IPS-18a (cell line): ENCODE measurements at regions not wholly inside any gene's neighbourhood (a gene's known extent, or its start where the extent isn't known, plus 50 kb on each side); places are given as distances from the start of the nearest gene placed in this dataset.

Experiments
- H3K27ac ChIP-seq: one replicate; pipeline ENCODE4 v1.5.1; 2013; ENCODE audit warnings: low read length
- H3K27me3 ChIP-seq: one replicate; pipeline ENCODE4 v1.6.1; 2013; ENCODE audit warnings: mild to moderate bottlenecking, low read length; ENCODE audit not compliant: control insufficient read depth, insufficient read depth
- H3K36me3 ChIP-seq: one replicate; pipeline ENCODE4 v1.6.1; 2013; ENCODE audit warnings: low read depth, low read length; ENCODE audit not compliant: control insufficient read depth
- H3K4me1 ChIP-seq: one replicate; pipeline ENCODE4 v1.6.1; 2013; ENCODE audit warnings: low read depth, low read length; ENCODE audit not compliant: control insufficient read depth
- H3K4me3 ChIP-seq: one replicate; pipeline ENCODE4 v1.5.1; 2013; ENCODE audit warnings: low read length
- H3K9ac ChIP-seq: one replicate; pipeline ENCODE4 v1.6.1; 2013; ENCODE audit warnings: mild to moderate bottlenecking, low read length, moderate library complexity
- H3K9me3 ChIP-seq: one replicate; pipeline ENCODE4 v1.6.1; 2013; ENCODE audit warnings: low read depth, low read length; ENCODE audit not compliant: control insufficient read depth

- Histone ChIP-seq H3K9ac (no peak overlapping the region), H3K9me3 (no peaks in the 10 kb centered on the region), H3K27me3 (no peaks in the 10 kb centered on the region), H3K27ac (no peak overlapping the region), H3K36me3 (no peaks in the 10 kb centered on the region), H3K4me1 (no peaks in the 10 kb centered on the region), H3K4me3 (no peak overlapping the region)
Observed at GRCh38 chr2:126342457-126342856, 313.5 kb upstream of the GYPC start.

- Histone ChIP-seq H3K27ac (no peak overlapping the region), H3K4me3 (no peak overlapping the region)
Observed at GRCh38 chr2:126343136-126343535, 312.8 kb upstream of the GYPC start.

GRCh38 chr2:126344493-126344892 is 311.5 kb upstream of the GYPC start:
- no peaks in the 10 kb centered on the region for H3K9me3 ChIP-seq
- no peak overlapping the region for H3K9ac ChIP-seq
- H3K36me3 ChIP-seq = no peaks in the 10 kb centered on the region
- H3K4me3 ChIP-seq = no peak overlapping the region
- H3K27ac ChIP-seq = no peak overlapping the region
- no peaks in the 10 kb centered on the region for H3K27me3 ChIP-seq
- H3K4me1 ChIP-seq = no peaks in the 10 kb centered on the region

More at GRCh38 chr2:126343136-126343535, 312.8 kb upstream of the GYPC start:
- Histone ChIP-seq H3K4me1 (no peaks in the 10 kb centered on the region), H3K9me3 (no peaks in the 10 kb centered on the region), H3K36me3 (no peaks in the 10 kb centered on the region), H3K9ac (no peak overlapping the region), H3K27me3 (no peaks in the 10 kb centered on the region)

GRCh38 chr2:126345691-126346090 is 310.3 kb upstream of the GYPC start:
- Histone ChIP-seq H3K4me3 (no peak overlapping the region), H3K27me3 (no peaks in the 10 kb centered on the region), H3K27ac (no peak overlapping the region)

GRCh38 chr2:126356631-126357030 is 299.3 kb upstream of the GYPC start:
- H3K4me1 ChIP-seq = no peaks in the 10 kb centered on the region
- no peaks in the 10 kb centered on the region for H3K9me3 ChIP-seq
- H3K27ac ChIP-seq = no peak overlapping the region
- H3K9ac ChIP-seq = no peak overlapping the region
- no peaks in the 10 kb centered on the region for H3K27me3 ChIP-seq
- no peak overlapping the region for H3K4me3 ChIP-seq
- H3K36me3 ChIP-seq = no peaks in the 10 kb centered on the region

More at GRCh38 chr2:126345691-126346090, 310.3 kb upstream of the GYPC start:
- Histone ChIP-seq H3K4me1 (no peaks in the 10 kb centered on the region), H3K9me3 (no peaks in the 10 kb centered on the region), H3K36me3 (no peaks in the 10 kb centered on the region), H3K9ac (no peak overlapping the region)

GRCh38 chr2:126358122-126358521 is 297.8 kb upstream of the GYPC start:
- Histone ChIP-seq H3K27me3 (no peaks in the 10 kb centered on the region), H3K4me3 (no peak overlapping the region), H3K9ac (no peak overlapping the region), H3K27ac (no peak overlapping the region), H3K36me3 (no peaks in the 10 kb centered on the region), H3K4me1 (no peaks in the 10 kb centered on the region), H3K9me3 (no peaks in the 10 kb centered on the region)

- Histone ChIP-seq H3K27ac (no peak overlapping the region), H3K4me3 (no peak overlapping the region), H3K27me3 (no peaks in the 10 kb centered on the region), H3K9ac (no peak overlapping the region), H3K36me3 (no peaks in the 10 kb centered on the region), H3K4me1 (no peaks in the 10 kb centered on the region), H3K9me3 (no peaks in the 10 kb centered on the region)
Observed at GRCh38 chr2:126359494-126359893, 296.5 kb upstream of the GYPC start.

- no peaks in the 10 kb centered on the region for H3K27me3 ChIP-seq
- no peaks in the 10 kb centered on the region for H3K36me3 ChIP-seq
- no peaks in the 10 kb centered on the region for H3K9me3 ChIP-seq
- H3K4me3 ChIP-seq = no peak overlapping the region
- H3K27ac ChIP-seq = no peak overlapping the region
- H3K4me1 ChIP-seq = no peaks in the 10 kb centered on the region
- no peak overlapping the region for H3K9ac ChIP-seq
Observed at GRCh38 chr2:126367361-126367760, 288.6 kb upstream of the GYPC start.

GRCh38 chr2:126368758-126369157 is 287.2 kb upstream of the GYPC start:
- H3K27ac ChIP-seq = no peak overlapping the region
- H3K9me3 ChIP-seq = no peaks in the 10 kb centered on the region
- H3K4me1 ChIP-seq = no peaks in the 10 kb centered on the region
- no peak overlapping the region for H3K9ac ChIP-seq
- no peaks in the 10 kb centered on the region for H3K27me3 ChIP-seq
- no peaks in the 10 kb centered on the region for H3K36me3 ChIP-seq
- no peak overlapping the region for H3K4me3 ChIP-seq

GRCh38 chr2:126370201-126370600 is 285.8 kb upstream of the GYPC start:
- H3K4me1 ChIP-seq = no peaks in the 10 kb centered on the region
- H3K9ac ChIP-seq = no peak overlapping the region
- no peak overlapping the region for H3K4me3 ChIP-seq
- no peak overlapping the region for H3K27ac ChIP-seq
- H3K27me3 ChIP-seq = no peaks in the 10 kb centered on the region
- H3K9me3 ChIP-seq = no peaks in the 10 kb centered on the region
- no peaks in the 10 kb centered on the region for H3K36me3 ChIP-seq

- H3K27me3 ChIP-seq = no peaks in the 10 kb centered on the region
- H3K9ac ChIP-seq = no peak overlapping the region
- no peak overlapping the region for H3K27ac ChIP-seq
Observed at GRCh38 chr2:126372406-126372805, 283.6 kb upstream of the GYPC start.

GRCh38 chr2:126378176-126378575 is 277.8 kb upstream of the GYPC start:
- Histone ChIP-seq H3K36me3 (no peaks in the 10 kb centered on the region), H3K9ac (no peak overlapping the region), H3K27me3 (no peaks in the 10 kb centered on the region), H3K27ac (no peak overlapping the region), H3K9me3 (no peaks in the 10 kb centered on the region), H3K4me3 (no peak overlapping the region), H3K4me1 (peaks cover 8% of the 10 kb centered on the region)

More at GRCh38 chr2:126372406-126372805, 283.6 kb upstream of the GYPC start:
- no peaks in the 10 kb centered on the region for H3K9me3 ChIP-seq
- no peak overlapping the region for H3K4me3 ChIP-seq
- no peaks in the 10 kb centered on the region for H3K36me3 ChIP-seq
- H3K4me1 ChIP-seq = no peaks in the 10 kb centered on the region
